Endothelial cell of umbilical vein (primary cell): ENCODE measurements at regions not wholly inside any gene's neighbourhood (a gene's known extent, or its start where the extent isn't known, plus 50 kb on each side); places are given as distances from the start of the nearest gene placed in this dataset.
A peak's percentile ranks its signal among the peaks of the same experiment; 100 is the strongest.

Experiments used
- BruUV-seq: library from RNA; stranded (reverse); fragments of 400-500 nt; replicated peaks from 2 replicates; lab custom pipeline; 2021; lab: Mats Ljungman, UMichigan
- CTCF ChIA-PET: fragments of 300-600, 350-600 bp; sonication (Branson Sonifier 250); formaldehyde crosslinking; loops from one replicate; lab custom pipeline; 2021; ENCODE audit warnings: antibody characterized with exemption, inconsistent platforms; lab: Charles Lee
- POLR2A ChIA-PET: fragments of 300-600, 350-600 bp; sonication (Branson Sonifier 250); formaldehyde crosslinking; loops from one replicate; lab custom pipeline; 2021; ENCODE audit warnings: antibody characterized with exemption, inconsistent platforms; lab: Charles Lee
- DNase-seq: peaks from one replicate; pipeline ENCODE4 v3.0.0-alpha.2; 2011; ENCODE audit warnings: low read depth, low spot score
- FAIRE-seq: peaks from 2 replicates; lab custom pipeline; 2011; peaks lifted over from hg19 to GRCh38; lab: Jason Lieb, UNC
- H2AFZ ChIP-seq: 2 replicates; pipeline ENCODE4 v1.6.0; 2012; ENCODE audit warnings: low read depth, low read length, control low read depth, inconsistent platforms
- H3K27ac ChIP-seq: 2 replicates; pipeline ENCODE4 v1.5.1; 2011; ENCODE audit warnings: low read depth, mild to moderate bottlenecking, control low read depth, low read length, moderate library complexity; ENCODE audit not compliant: insufficient read depth
- H3K27me3 ChIP-seq, 2 experiments: 2 replicates each; pipeline versions ENCODE4 v1.6.0 to v1.6.1; 2011; ENCODE audit warnings: low read length in 2 of 2, mixed read lengths in 1 of 2; ENCODE audit not compliant: control insufficient read depth in 2 of 2, insufficient read depth in 2 of 2
- H3K36me3 ChIP-seq, 2 experiments: 2 replicates in 1 of 2; 3 replicates in 1 of 2; pipeline ENCODE4 v1.5.1; 2011; ENCODE audit warnings: low read length in 2 of 2, mild to moderate bottlenecking in 1 of 2, moderate library complexity in 1 of 2; ENCODE audit not compliant: control insufficient read depth in 2 of 2, insufficient read depth in 2 of 2; ENCODE audit errors: extremely low read depth in 1 of 2
- H3K4me1 ChIP-seq: 3 replicates; pipeline ENCODE4 v1.5.1; 2011; ENCODE audit warnings: mild to moderate bottlenecking, low read length; ENCODE audit not compliant: control insufficient read depth, insufficient read depth; ENCODE audit errors: extremely low read depth
- H3K4me2 ChIP-seq: 2 replicates; pipeline ENCODE4 v1.6.1; 2011; ENCODE audit warnings: low read length, control low read depth, mixed read lengths; ENCODE audit not compliant: insufficient read depth
- H3K4me3 ChIP-seq, 3 experiments: fragments of 200-600 bp in 1 of 3; sonication (generic), shearing (Covaris generic) in 1 of 3; replicated peaks in 1 of 3; 2 replicates each; pipeline ENCODE4 v1.5.1; 2011 to 2016; ENCODE audit warnings: control low read depth in 3 of 3, low read length in 3 of 3, mild to moderate bottlenecking in 2 of 3, inconsistent platforms in 1 of 3, low read depth in 1 of 3, moderate library complexity in 1 of 3; ENCODE audit not compliant: insufficient read depth in 1 of 3
- H3K79me2 ChIP-seq: 2 replicates; pipeline ENCODE4 v1.6.0; 2012; ENCODE audit warnings: low read length, inconsistent platforms; ENCODE audit not compliant: control insufficient read depth, insufficient read depth
- H3K9ac ChIP-seq: replicated peaks from 2 replicates; pipeline ENCODE3; 2011; ENCODE audit warnings: low read length, control low read depth; ENCODE audit not compliant: insufficient read depth; ENCODE audit errors: extremely low read depth
- H3K9me1 ChIP-seq: replicated peaks from 3 replicates; pipeline ENCODE4 v1.6.0; 2011; ENCODE audit warnings: mild to moderate bottlenecking, low read length; ENCODE audit not compliant: control insufficient read depth, insufficient read depth; ENCODE audit errors: extremely low read depth
- H3K9me3 ChIP-seq: replicated peaks from 2 replicates; pipeline ENCODE4 v1.5.1; 2012; ENCODE audit warnings: low read length, inconsistent platforms; ENCODE audit not compliant: control insufficient read depth, insufficient read depth
- H4K20me1 ChIP-seq: replicated peaks from 2 replicates; pipeline ENCODE3; 2011; ENCODE audit warnings: mild to moderate bottlenecking, low read length; ENCODE audit not compliant: control insufficient read depth, insufficient read depth; ENCODE audit errors: extremely low read depth
- EZH2 ChIP-seq: IDR thresholded peaks from 2 replicates; pipeline ENCODE4 v1.6.1; 2012; ENCODE audit warnings: borderline replicate concordance, low read depth, mild to moderate bottlenecking, moderate library complexity, low read length, inconsistent platforms; ENCODE audit not compliant: severe bottlenecking
- FOS ChIP-seq: IDR thresholded peaks from 2 replicates; pipeline ENCODE4 v1.6.1; 2011; ENCODE audit warnings: mild to moderate bottlenecking, low read length, moderate library complexity, borderline replicate concordance; ENCODE audit not compliant: insufficient read depth
- GATA2 ChIP-seq: IDR thresholded peaks from 2 replicates; pipeline ENCODE4 v1.7.0; 2011; ENCODE audit warnings: low read depth, mild to moderate bottlenecking, moderate library complexity, mixed read lengths, low read length; ENCODE audit not compliant: insufficient read length, insufficient read depth
- JUN ChIP-seq: IDR thresholded peaks from 2 replicates; pipeline ENCODE4 v1.6.1; 2011; ENCODE audit warnings: borderline replicate concordance, low read depth; ENCODE audit not compliant: insufficient read length, insufficient read depth
- MYC ChIP-seq: IDR thresholded peaks from one replicate; pipeline ENCODE4 v1.6.1; 2011; ENCODE audit warnings: mild to moderate bottlenecking, low read depth, low read length
- POLR2A ChIP-seq: IDR thresholded peaks from 2 replicates; pipeline ENCODE4 v1.6.1; 2012; ENCODE audit warnings: low read depth, mild to moderate bottlenecking, control low read depth, low read length
- POLR2AphosphoS5 ChIP-seq: IDR thresholded peaks from 2 replicates; pipeline ENCODE4 v1.6.1; 2012; ENCODE audit warnings: low read depth, mild to moderate bottlenecking, control low read depth, low read length, moderate library complexity; ENCODE audit not compliant: insufficient read depth
- dilution Hi-C: fragments of 300-500 bp; cut with MboI; formaldehyde crosslinking; loops from one replicate; pipeline ENCODE4 v1.15.0; 2019; ENCODE audit warnings: low sequenced_read_pairs; ENCODE audit not compliant: extremely low pct_ligation_motif_present
- intact Hi-C: fragments of 100-400 bp; cut with micrococcal nuclease; formaldehyde crosslinking; loops from one replicate; pipeline ENCODE4 v1.10.0; 2022
- TF ChIP-seq, protein P1 (sequence below): IDR thresholded peaks from 2 replicates; pipeline ENCODE4 v1.6.1; 2011; ENCODE audit not compliant: insufficient read depth, insufficient read length
- TF ChIP-seq, protein P2 (sequence below), 2 donors: IDR thresholded peaks; 1 replicate in 1 of 2; 2 replicates in 1 of 2; pipeline ENCODE4 v1.5.1; 2011; ENCODE audit warnings: low read length in 2 of 2, mild to moderate bottlenecking in 2 of 2, moderate library complexity in 2 of 2, control low read depth in 1 of 2, inconsistent platforms in 1 of 2, low read depth in 1 of 2; ENCODE audit not compliant: insufficient read depth in 1 of 2; ENCODE audit errors: extremely low read depth in 1 of 2

DNA sequence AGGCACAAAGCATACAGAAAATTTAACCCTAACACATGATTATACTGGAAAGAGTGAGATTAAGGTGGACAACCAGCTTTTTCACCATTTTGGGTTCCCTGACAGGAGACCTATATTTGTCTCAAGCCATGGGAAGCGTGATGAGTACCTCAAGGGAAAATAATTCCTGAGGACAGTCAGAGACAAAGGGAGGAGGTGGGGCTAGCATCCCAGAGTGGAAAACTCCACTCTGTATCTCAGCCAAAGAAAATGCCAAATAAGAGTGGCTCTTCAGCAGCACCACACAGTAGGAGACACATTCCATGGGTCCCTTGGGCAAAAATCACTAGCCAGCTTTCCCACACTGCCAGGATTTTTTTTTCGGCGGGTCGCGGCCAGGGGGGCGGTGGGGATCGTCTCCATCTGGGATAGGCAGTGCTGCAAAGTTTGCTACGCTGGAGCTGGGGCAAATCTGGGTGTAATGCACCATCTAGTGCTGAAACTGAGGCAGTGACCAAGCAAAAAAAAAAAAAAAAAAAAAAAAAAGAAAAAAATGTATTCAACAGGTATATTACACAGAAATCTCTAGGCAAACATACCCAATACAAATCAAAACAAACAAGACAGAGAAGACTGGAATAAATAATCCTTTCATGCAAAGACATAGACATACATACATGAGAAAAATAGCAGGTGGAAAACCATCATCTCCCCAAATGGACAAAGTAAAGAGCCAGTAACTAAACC lies 77.3 kb upstream of the SLC35F1 start:
- no peak for FAIRE-seq
- dilution Hi-C loops = no loop called here
- POLR2A ChIA-PET = no interaction called here

DNA sequence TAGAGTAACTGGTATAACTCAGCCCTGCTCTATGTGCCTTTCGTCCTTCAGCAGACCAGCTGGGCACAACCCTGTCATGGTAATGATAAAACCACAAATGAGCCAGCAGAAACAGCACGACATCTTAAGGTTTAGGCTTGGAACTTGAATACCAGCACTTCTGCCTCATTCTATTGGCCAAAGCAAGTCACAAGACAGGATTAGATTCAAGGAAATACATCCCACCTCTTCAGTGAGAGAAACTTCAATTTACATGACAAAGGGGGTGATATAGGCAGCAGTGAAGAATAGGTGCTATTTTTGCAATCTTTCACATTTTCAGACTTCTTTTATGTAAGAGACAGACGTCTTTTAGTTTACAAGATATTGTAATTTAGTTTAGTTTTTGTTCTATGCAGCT lies 69.8 kb upstream of the SLC35F1 start:
- H3K9ac ChIP-seq = no peak overlapping the region
- H3K27me3 ChIP-seq = no peaks in the 10 kb centered on the region
- no peak for TF ChIP-seq JUN
- no peak for TF ChIP-seq EZH2
- TF ChIP-seq, protein P1, sequence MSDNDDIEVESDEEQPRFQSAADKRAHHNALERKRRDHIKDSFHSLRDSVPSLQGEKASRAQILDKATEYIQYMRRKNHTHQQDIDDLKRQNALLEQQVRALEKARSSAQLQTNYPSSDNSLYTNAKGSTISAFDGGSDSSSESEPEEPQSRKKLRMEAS = no peak
- TF ChIP-seq FOS = no peak
- TF ChIP-seq POLR2AphosphoS5 = no peak
- TF ChIP-seq POLR2A = no peak
- no peak for TF ChIP-seq GATA2
- TF ChIP-seq, protein P2, sequence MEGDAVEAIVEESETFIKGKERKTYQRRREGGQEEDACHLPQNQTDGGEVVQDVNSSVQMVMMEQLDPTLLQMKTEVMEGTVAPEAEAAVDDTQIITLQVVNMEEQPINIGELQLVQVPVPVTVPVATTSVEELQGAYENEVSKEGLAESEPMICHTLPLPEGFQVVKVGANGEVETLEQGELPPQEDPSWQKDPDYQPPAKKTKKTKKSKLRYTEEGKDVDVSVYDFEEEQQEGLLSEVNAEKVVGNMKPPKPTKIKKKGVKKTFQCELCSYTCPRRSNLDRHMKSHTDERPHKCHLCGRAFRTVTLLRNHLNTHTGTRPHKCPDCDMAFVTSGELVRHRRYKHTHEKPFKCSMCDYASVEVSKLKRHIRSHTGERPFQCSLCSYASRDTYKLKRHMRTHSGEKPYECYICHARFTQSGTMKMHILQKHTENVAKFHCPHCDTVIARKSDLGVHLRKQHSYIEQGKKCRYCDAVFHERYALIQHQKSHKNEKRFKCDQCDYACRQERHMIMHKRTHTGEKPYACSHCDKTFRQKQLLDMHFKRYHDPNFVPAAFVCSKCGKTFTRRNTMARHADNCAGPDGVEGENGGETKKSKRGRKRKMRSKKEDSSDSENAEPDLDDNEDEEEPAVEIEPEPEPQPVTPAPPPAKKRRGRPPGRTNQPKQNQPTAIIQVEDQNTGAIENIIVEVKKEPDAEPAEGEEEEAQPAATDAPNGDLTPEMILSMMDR (IDR thresholded peaks at IDR 0.05; ENCODE audit: extremely low read depth in 1 of 2, insufficient read depth in 1 of 2, low read depth in 1 of 2, low read length in 2 of 2) = no peak
- TF ChIP-seq MYC = no peak
- dilution Hi-C loops (no loop called here), intact Hi-C loops (no loop called here)
- no TSS peak for BruUV-seq
- H3K4me2 ChIP-seq = no peak overlapping the region
- no peaks in the 10 kb centered on the region for H3K79me2 ChIP-seq
- DNase-seq (no peak), FAIRE-seq (no peak)
- CTCF ChIA-PET = interaction anchor here (1.1 kb wide), 1 partner anchor 12 kb away, joined by 4 read pairs; no protein-coding TSS in a partner anchor
- H3K36me3 ChIP-seq = no peaks in the 10 kb centered on the region
- H3K9me1 ChIP-seq = no peaks in the 10 kb centered on the region
- H4K20me1 ChIP-seq = no peaks in the 10 kb centered on the region
- no peaks in the 10 kb centered on the region for H3K9me3 ChIP-seq
- POLR2A ChIA-PET = no interaction called here
- no peak overlapping the region for H3K27ac ChIP-seq
- H2AFZ ChIP-seq = no peak overlapping the region
- no peaks in the 10 kb centered on the region for H3K4me1 ChIP-seq
- no peak overlapping the region for H3K4me3 ChIP-seq

More for the DNA sequence above, 77.3 kb upstream of the SLC35F1 start:
- CTCF ChIA-PET = interaction anchor here (0.6 to 1.4 kb wide), 6 partner anchors 11 to 486 kb away, joined by 3 to 8 read pairs (median 6); no protein-coding TSS in a partner anchor
- Histone ChIP-seq H3K27me3 (no peaks in the 10 kb centered on the region), H3K79me2 (no peaks in the 10 kb centered on the region), H4K20me1 (no peaks in the 10 kb centered on the region), H3K9me1 (no peaks in the 10 kb centered on the region), H3K9me3 (no peaks in the 10 kb centered on the region), H3K9ac (no peak overlapping the region), H3K36me3 (no peaks in the 10 kb centered on the region), H2AFZ (no peak overlapping the region), H3K4me1 (no peaks in the 10 kb centered on the region), H3K4me2 (no peak overlapping the region), H3K4me3 (peak overlapping the region in 1 of 3 experiments; percentile 10), H3K27ac (no peak overlapping the region)
- no peak for TF ChIP-seq GATA2
- TF ChIP-seq, protein P2 (IDR thresholded peaks at IDR 0.05; ENCODE audit: extremely low read depth in 1 of 2, insufficient read depth in 1 of 2, low read depth in 1 of 2, low read length in 2 of 2) = peak in 1 of 2 donors; percentile 24
- DNase-seq = peak; percentile 39
- BruUV-seq = no TSS peak
- intact Hi-C loops = loop anchor here (1.0 kb wide), 1 partner anchor 483 kb away; no protein-coding TSS in a partner anchor
